Panc1 (cell line): ENCODE measurements at regions not wholly inside any gene's neighbourhood (a gene's known extent, or its start where the extent isn't known, plus 50 kb on each side); places are given as distances from the start of the nearest gene placed in this dataset.

Source experiments
- ATAC-seq: fragments of 200-7000 bp; cut with Tn5 transposase; 2 replicates; pipeline ENCODE4 v1.9.1; 2020; ENCODE audit warnings: mild to moderate bottlenecking, moderate library complexity
- BruUV-seq: library from RNA; stranded (reverse); fragments of 400-500 nt; replicated peaks from 2 replicates; lab custom pipeline; 2021; lab: Mats Ljungman, UMichigan
- CTCF ChIA-PET: fragments of 300-600 bp; sonication (Branson Sonifier 250); formaldehyde crosslinking; loops from one replicate; lab custom pipeline; 2022; ENCODE audit warnings: antibody characterized with exemption; lab: Charles Lee
- POLR2A ChIA-PET: fragments of 300-600 bp; sonication (Branson Sonifier 250); formaldehyde crosslinking; loops from one replicate; lab custom pipeline; 2022; ENCODE audit warnings: antibody characterized with exemption; lab: Charles Lee
- DNase-seq: peaks from one replicate; pipeline ENCODE4 v3.0.0-alpha.2; 2010; ENCODE audit warnings: low read depth, low spot score
- H3K27ac ChIP-seq: 2 replicates; pipeline ENCODE4 v1.5.1; 2011; ENCODE audit warnings: mild to moderate bottlenecking, low read length, inconsistent platforms
- H3K27me3 ChIP-seq: fragments of 200-500 bp; sonication (Bioruptor generic); 2 replicates; pipeline ENCODE4 v1.6.0; 2014; ENCODE audit warnings: low read length, inconsistent platforms; ENCODE audit not compliant: control insufficient read depth, insufficient read depth
- H3K36me3 ChIP-seq: fragments of 200-500 bp; sonication (Bioruptor generic); 2 replicates; pipeline ENCODE4 v1.5.1; 2014; ENCODE audit warnings: inconsistent platforms, mild to moderate bottlenecking, low read length, moderate library complexity; ENCODE audit not compliant: control insufficient read depth, insufficient read depth
- H3K4me1 ChIP-seq: 2 replicates; pipeline ENCODE4 v1.5.1; 2011; ENCODE audit warnings: inconsistent platforms, mild to moderate bottlenecking, low read length, moderate library complexity; ENCODE audit not compliant: control insufficient read depth, insufficient read depth
- H3K4me3 ChIP-seq, 2 experiments: 2 replicates each; pipeline ENCODE4 v1.5.1; 2011 to 2012; ENCODE audit warnings: low read depth in 2 of 2, low read length in 2 of 2, mild to moderate bottlenecking in 2 of 2, inconsistent platforms in 1 of 2, moderate library complexity in 1 of 2
- H3K9me3 ChIP-seq: fragments of 200-500 bp; sonication (Bioruptor generic); 2 replicates; pipeline ENCODE4 v1.5.1; 2014; ENCODE audit warnings: low read depth, mild to moderate bottlenecking, inconsistent platforms, low read length, moderate library complexity; ENCODE audit not compliant: control insufficient read depth, insufficient read depth
- POLR2AphosphoS5 ChIP-seq: IDR thresholded peaks from 2 replicates; pipeline ENCODE4 v1.6.1; 2012; ENCODE audit warnings: mild to moderate bottlenecking, low read depth, low read length, moderate library complexity
- SIN3A ChIP-seq: IDR thresholded peaks from 2 replicates; pipeline ENCODE4 v1.6.1; 2012; ENCODE audit warnings: low read depth, mild to moderate bottlenecking, low read length, moderate library complexity, borderline replicate concordance; ENCODE audit not compliant: insufficient read depth
- TCF7L2 ChIP-seq: IDR thresholded peaks from 2 replicates; pipeline ENCODE4 v1.6.1; 2011; ENCODE audit warnings: mild to moderate bottlenecking, low read depth, low read length, inconsistent platforms
- in situ Hi-C: cut with HindIII; loops from 2 replicates; pipeline ENCODE4 v1.10.0; 2016; ENCODE audit warnings: low sequenced_read_pairs, low pct_unique_long_range_greater_than_20kb
- intact Hi-C: fragments of 100-400 bp; cut with micrococcal nuclease; formaldehyde crosslinking; loops from one replicate; pipeline ENCODE4 v1.10.0; 2022; ENCODE audit not compliant: unreplicated experiment
- TF ChIP-seq, protein P1 (sequence below): fragments of 450-650 bp; IDR thresholded peaks from 2 replicates; pipeline ENCODE4 v1.5.1; 2017; ENCODE audit warnings: mild to moderate bottlenecking
- TF ChIP-seq, protein P2 (sequence below), 2 experiments: IDR thresholded peaks; 2 replicates each; pipeline ENCODE4 v1.6.1; 2011 to 2012; ENCODE audit warnings: low read depth in 2 of 2, control low read depth in 1 of 2, low read length in 1 of 2, mild to moderate bottlenecking in 1 of 2, moderate library complexity in 1 of 2; ENCODE audit not compliant: insufficient read depth in 1 of 2

- BruUV-seq = no TSS peak
Measured at GRCh38 chr3:168271932-168272331, 176.2 kb upstream of the GOLIM4 start.

GRCh38 chr3:168269001-168269400, 173.3 kb upstream of the GOLIM4 start:
- Histone ChIP-seq H3K27me3 (no peaks in the 10 kb centered on the region), H3K4me3 (no peak overlapping the region), H3K9me3 (no peaks in the 10 kb centered on the region), H3K4me1 (no peaks in the 10 kb centered on the region), H3K36me3 (no peaks in the 10 kb centered on the region), H3K27ac (no peak overlapping the region)
- CTCF ChIA-PET = interaction anchor here (0.6 kb wide), 1 partner anchor 34 kb away, joined by 4 read pairs; no protein-coding TSS in a partner anchor
- POLR2A ChIA-PET = no interaction called here
- no TSS peak for BruUV-seq
- ATAC-seq (no peak), DNase-seq (no peak)
- intact Hi-C loops (no loop called here), in situ Hi-C loops (no loop called here)
- TF ChIP-seq SIN3A (no peak), TCF7L2 (no peak), POLR2AphosphoS5 (no peak)
- TF ChIP-seq, protein P1, sequence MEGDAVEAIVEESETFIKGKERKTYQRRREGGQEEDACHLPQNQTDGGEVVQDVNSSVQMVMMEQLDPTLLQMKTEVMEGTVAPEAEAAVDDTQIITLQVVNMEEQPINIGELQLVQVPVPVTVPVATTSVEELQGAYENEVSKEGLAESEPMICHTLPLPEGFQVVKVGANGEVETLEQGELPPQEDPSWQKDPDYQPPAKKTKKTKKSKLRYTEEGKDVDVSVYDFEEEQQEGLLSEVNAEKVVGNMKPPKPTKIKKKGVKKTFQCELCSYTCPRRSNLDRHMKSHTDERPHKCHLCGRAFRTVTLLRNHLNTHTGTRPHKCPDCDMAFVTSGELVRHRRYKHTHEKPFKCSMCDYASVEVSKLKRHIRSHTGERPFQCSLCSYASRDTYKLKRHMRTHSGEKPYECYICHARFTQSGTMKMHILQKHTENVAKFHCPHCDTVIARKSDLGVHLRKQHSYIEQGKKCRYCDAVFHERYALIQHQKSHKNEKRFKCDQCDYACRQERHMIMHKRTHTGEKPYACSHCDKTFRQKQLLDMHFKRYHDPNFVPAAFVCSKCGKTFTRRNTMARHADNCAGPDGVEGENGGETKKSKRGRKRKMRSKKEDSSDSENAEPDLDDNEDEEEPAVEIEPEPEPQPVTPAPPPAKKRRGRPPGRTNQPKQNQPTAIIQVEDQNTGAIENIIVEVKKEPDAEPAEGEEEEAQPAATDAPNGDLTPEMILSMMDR = no peak
- TF ChIP-seq, protein P2, sequence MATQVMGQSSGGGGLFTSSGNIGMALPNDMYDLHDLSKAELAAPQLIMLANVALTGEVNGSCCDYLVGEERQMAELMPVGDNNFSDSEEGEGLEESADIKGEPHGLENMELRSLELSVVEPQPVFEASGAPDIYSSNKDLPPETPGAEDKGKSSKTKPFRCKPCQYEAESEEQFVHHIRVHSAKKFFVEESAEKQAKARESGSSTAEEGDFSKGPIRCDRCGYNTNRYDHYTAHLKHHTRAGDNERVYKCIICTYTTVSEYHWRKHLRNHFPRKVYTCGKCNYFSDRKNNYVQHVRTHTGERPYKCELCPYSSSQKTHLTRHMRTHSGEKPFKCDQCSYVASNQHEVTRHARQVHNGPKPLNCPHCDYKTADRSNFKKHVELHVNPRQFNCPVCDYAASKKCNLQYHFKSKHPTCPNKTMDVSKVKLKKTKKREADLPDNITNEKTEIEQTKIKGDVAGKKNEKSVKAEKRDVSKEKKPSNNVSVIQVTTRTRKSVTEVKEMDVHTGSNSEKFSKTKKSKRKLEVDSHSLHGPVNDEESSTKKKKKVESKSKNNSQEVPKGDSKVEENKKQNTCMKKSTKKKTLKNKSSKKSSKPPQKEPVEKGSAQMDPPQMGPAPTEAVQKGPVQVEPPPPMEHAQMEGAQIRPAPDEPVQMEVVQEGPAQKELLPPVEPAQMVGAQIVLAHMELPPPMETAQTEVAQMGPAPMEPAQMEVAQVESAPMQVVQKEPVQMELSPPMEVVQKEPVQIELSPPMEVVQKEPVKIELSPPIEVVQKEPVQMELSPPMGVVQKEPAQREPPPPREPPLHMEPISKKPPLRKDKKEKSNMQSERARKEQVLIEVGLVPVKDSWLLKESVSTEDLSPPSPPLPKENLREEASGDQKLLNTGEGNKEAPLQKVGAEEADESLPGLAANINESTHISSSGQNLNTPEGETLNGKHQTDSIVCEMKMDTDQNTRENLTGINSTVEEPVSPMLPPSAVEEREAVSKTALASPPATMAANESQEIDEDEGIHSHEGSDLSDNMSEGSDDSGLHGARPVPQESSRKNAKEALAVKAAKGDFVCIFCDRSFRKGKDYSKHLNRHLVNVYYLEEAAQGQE (IDR thresholded peaks at IDR 0.05; ENCODE audit: insufficient read depth in 1 of 2, low read depth in 2 of 2, low read length in 1 of 2) = no peak

More at GRCh38 chr3:168271932-168272331, 176.2 kb upstream of the GOLIM4 start:
- Histone ChIP-seq H3K4me3 (no peak overlapping the region), H3K27me3 (no peaks in the 10 kb centered on the region), H3K27ac (no peak overlapping the region), H3K4me1 (no peaks in the 10 kb centered on the region), H3K36me3 (no peaks in the 10 kb centered on the region), H3K9me3 (no peaks in the 10 kb centered on the region)
- intact Hi-C loops (no loop called here), in situ Hi-C loops (no loop called here)
- ATAC-seq = no peak
- POLR2A ChIA-PET = no interaction called here
- TF ChIP-seq SIN3A = no peak
- TF ChIP-seq POLR2AphosphoS5 = no peak
- TF ChIP-seq, protein P2 (IDR thresholded peaks at IDR 0.05; ENCODE audit: insufficient read depth in 1 of 2, low read depth in 2 of 2, low read length in 1 of 2) = no peak
- TF ChIP-seq, protein P1 = no peak
- no peak for TF ChIP-seq TCF7L2
- CTCF ChIA-PET = no interaction called here
- no peak for DNase-seq
